ENCODE measurements at regions not wholly inside any gene's neighbourhood (a gene's known extent, or its start where the extent isn't known, plus 50 kb on each side); places are given as distances from the start of the nearest gene placed in this dataset.

GRCh38 chr13:61146571-61146970 is 269.1 kb downstream of the PCDH20 start:
- no peak for TF ChIP-seq GATA1 (IDR thresholded peaks at IDR 0.05; ENCODE audit: low read depth, low read length)
- TF ChIP-seq POLR2A (IDR thresholded peaks at IDR 0.05; ENCODE audit: low read length): no peak
